ENCODE measurements at regions not wholly inside any gene's neighbourhood (a gene's known extent, or its start where the extent isn't known, plus 50 kb on each side); places are given as distances from the start of the nearest gene placed in this dataset.

DNA sequence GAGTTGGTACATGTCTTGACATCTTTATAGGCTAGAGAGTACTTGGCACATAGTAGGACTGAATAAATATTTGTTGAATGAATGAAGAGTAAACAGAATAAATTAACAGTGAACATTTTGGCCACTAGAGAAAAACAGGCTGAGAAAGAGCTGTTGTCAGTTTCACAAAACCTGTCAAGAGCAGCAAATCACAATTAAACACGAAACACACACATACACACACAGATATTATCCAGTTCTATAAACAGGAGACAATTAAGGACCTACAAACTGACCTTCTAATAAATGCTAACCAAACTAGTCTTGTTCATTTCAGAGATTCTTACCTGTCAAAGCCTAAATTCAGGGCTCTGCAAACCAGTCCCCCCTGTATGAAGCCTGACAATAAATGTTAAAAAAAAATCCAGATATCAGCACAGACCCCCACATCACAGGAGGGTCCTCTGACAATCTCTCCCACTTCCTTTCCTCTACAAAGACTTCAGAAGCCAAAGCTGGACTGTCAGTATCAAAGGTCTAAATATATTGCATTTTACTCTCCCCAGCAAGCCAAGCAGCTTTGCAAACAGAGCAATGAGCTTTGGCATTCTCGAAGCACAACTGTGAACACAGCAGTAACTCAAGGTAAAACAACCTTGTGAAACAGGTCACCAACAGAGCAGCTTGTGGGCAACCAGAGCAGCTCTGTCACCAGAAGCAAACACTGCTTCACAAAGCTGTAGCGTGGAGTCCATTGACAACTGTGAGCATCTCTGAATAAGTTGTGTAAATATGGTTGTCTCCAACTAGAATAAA lies 229.9 kb downstream of the TBXT start (continued):
- no peak for TF ChIP-seq ZNF484 (CRISPR knock-in tag; IDR thresholded peaks at IDR 0.05; ENCODE audit: borderline replicate concordance, low read depth)
- TF ChIP-seq BORCS8-MEF2B (CRISPR knock-in tag; IDR thresholded peaks at IDR 0.05): no peak
- TF ChIP-seq FOSL1 (CRISPR knock-in tag; IDR thresholded peaks at IDR 0.05; ENCODE audit: borderline replicate concordance): no peak
- TF ChIP-seq, protein P1, sequence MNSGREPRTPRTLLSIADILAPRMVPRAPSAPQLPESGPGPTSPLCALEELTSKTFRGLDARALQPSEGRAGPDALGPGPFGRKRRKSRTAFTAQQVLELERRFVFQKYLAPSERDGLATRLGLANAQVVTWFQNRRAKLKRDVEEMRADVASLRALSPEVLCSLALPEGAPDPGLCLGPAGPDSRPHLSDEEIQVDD (CRISPR knock-in tag; IDR thresholded peaks at IDR 0.05; ENCODE audit: borderline replicate concordance): no peak
- no peak for TF ChIP-seq CREB3 (CRISPR knock-in tag; IDR thresholded peaks at IDR 0.05)
- TF ChIP-seq ZSCAN9 (CRISPR knock-in tag; IDR thresholded peaks at IDR 0.05; ENCODE audit: borderline replicate concordance): no peak
- TF ChIP-seq, protein P2, sequence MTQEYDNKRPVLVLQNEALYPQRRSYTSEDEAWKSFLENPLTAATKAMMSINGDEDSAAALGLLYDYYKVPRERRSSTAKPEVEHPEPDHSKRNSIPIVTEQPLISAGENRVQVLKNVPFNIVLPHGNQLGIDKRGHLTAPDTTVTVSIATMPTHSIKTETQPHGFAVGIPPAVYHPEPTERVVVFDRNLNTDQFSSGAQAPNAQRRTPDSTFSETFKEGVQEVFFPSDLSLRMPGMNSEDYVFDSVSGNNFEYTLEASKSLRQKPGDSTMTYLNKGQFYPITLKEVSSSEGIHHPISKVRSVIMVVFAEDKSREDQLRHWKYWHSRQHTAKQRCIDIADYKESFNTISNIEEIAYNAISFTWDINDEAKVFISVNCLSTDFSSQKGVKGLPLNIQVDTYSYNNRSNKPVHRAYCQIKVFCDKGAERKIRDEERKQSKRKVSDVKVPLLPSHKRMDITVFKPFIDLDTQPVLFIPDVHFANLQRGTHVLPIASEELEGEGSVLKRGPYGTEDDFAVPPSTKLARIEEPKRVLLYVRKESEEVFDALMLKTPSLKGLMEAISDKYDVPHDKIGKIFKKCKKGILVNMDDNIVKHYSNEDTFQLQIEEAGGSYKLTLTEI (CRISPR knock-in tag; conservative IDR thresholded peaks at IDR 0.05): no peak

GRCh38 chr6:165936660-165937059 lies 231.0 kb downstream of the TBXT start:
- ChIA-PET POLR2A (no interaction called here), CTCF (ENCODE audit: low intra/inter-chr PET ratio, low total read pairs) (no interaction called here)
- H2AFZ ChIP-seq (ENCODE audit: low read length): no peak overlapping the region
- no peak overlapping the region for H3K4me2 ChIP-seq (ENCODE audit: low read depth, low read length)
- H3K27me3 ChIP-seq (ENCODE audit: control insufficient read depth in 1 of 2, insufficient read depth in 2 of 2, low read length in 2 of 2): peaks cover 0 to 4% of the 10 kb centered on the region in 2 experiments; a peak in 1 of 5 replicates
- intact Hi-C loops (cut with micrococcal nuclease; ENCODE audit: unreplicated experiment) (no loop called here), in situ Hi-C loops (cut with HindIII; ENCODE audit: extremely low pct_ligation_motif_present, low pct_unique_long_range_greater_than_20kb) (no loop called here)
- ATAC-seq (no peak), FAIRE-seq (no peak), DNase-seq (ENCODE audit: low spot score) (no peak)
- no peaks in the 10 kb centered on the region for H3K9me3 ChIP-seq (ENCODE audit: low read length)
- no peaks in the 10 kb centered on the region for H3K79me2 ChIP-seq (ENCODE audit: insufficient read depth, low read length)
- H3K9ac ChIP-seq (ENCODE audit: insufficient read depth, low read depth, low read length): no peak overlapping the region
- no peaks in the 10 kb centered on the region for H3K4me1 ChIP-seq (ENCODE audit: insufficient read depth, low read length)
- H4K20me1 ChIP-seq (ENCODE audit: insufficient read depth, low read length): no peaks in the 10 kb centered on the region
- no TSS peak for BruUV-seq (replicated peaks)
- WGBS (ENCODE audit: low lambda C conversion rate): 10% methylated on average over 4 of the region's 4 CpGs
- no peaks in the 10 kb centered on the region for H3K36me3 ChIP-seq (replicated peaks in 1 of 2; ENCODE audit: control insufficient read depth in 1 of 2, insufficient read depth in 2 of 2, low read length in 2 of 2)
- H3K4me3 ChIP-seq (replicated peaks in 1 of 3; ENCODE audit: insufficient read depth in 1 of 3, low read depth in 2 of 3, low read length in 3 of 3): no peak overlapping the region
- H3K27ac ChIP-seq (ENCODE audit: extremely low read length, insufficient read depth, low read length): no peak overlapping the region
- TF ChIP-seq, protein P3, sequence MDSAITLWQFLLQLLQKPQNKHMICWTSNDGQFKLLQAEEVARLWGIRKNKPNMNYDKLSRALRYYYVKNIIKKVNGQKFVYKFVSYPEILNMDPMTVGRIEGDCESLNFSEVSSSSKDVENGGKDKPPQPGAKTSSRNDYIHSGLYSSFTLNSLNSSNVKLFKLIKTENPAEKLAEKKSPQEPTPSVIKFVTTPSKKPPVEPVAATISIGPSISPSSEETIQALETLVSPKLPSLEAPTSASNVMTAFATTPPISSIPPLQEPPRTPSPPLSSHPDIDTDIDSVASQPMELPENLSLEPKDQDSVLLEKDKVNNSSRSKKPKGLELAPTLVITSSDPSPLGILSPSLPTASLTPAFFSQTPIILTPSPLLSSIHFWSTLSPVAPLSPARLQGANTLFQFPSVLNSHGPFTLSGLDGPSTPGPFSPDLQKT (CRISPR knock-in tag; IDR thresholded peaks at IDR 0.05; ENCODE audit: borderline replicate concordance): no peak
- TF ChIP-seq MBD4 (IDR thresholded peaks at IDR 0.05; ENCODE audit: borderline replicate concordance, low read length): no peak
- TF ChIP-seq ZFP36 (IDR thresholded peaks at IDR 0.05; ENCODE audit: borderline replicate concordance, low read depth, low read length, partially characterized antibody): no peak
- TF ChIP-seq ZMYM3 (CRISPR knock-in tag; IDR thresholded peaks at IDR 0.05): no peak
- TF ChIP-seq ZNF660 (CRISPR knock-in tag; IDR thresholded peaks at IDR 0.05; ENCODE audit: borderline replicate concordance, low read depth): no peak
- TF ChIP-seq, protein P4, sequence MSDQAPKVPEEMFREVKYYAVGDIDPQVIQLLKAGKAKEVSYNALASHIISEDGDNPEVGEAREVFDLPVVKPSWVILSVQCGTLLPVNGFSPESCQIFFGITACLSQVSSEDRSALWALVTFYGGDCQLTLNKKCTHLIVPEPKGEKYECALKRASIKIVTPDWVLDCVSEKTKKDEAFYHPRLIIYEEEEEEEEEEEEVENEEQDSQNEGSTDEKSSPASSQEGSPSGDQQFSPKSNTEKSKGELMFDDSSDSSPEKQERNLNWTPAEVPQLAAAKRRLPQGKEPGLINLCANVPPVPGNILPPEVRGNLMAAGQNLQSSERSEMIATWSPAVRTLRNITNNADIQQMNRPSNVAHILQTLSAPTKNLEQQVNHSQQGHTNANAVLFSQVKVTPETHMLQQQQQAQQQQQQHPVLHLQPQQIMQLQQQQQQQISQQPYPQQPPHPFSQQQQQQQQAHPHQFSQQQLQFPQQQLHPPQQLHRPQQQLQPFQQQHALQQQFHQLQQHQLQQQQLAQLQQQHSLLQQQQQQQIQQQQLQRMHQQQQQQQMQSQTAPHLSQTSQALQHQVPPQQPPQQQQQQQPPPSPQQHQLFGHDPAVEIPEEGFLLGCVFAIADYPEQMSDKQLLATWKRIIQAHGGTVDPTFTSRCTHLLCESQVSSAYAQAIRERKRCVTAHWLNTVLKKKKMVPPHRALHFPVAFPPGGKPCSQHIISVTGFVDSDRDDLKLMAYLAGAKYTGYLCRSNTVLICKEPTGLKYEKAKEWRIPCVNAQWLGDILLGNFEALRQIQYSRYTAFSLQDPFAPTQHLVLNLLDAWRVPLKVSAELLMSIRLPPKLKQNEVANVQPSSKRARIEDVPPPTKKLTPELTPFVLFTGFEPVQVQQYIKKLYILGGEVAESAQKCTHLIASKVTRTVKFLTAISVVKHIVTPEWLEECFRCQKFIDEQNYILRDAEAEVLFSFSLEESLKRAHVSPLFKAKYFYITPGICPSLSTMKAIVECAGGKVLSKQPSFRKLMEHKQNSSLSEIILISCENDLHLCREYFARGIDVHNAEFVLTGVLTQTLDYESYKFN (CRISPR knock-in tag; conservative IDR thresholded peaks at IDR 0.05): no peak
- TF ChIP-seq PAF1 (CRISPR knock-in tag; IDR thresholded peaks at IDR 0.05): no peak
- no peak for TF ChIP-seq ZZZ3 (CRISPR knock-in tag; IDR thresholded peaks at IDR 0.05; ENCODE audit: borderline replicate concordance)
